Cardiac fibroblast (primary cell): ENCODE measurements at regions not wholly inside any gene's neighbourhood (a gene's known extent, or its start where the extent isn't known, plus 50 kb on each side); places are given as distances from the start of the nearest gene placed in this dataset.
"Not testable (repeated sequence)": the region's sequence is repeated elsewhere in the genome, so short reads cannot be mapped to it uniquely, and the experiment has no call there.

Experiments
- DNase-seq, 2 donors: peaks; one replicate each; pipeline versions ENCODE4 v3.0.0 to v3.0.0-alpha.2; 2010; ENCODE audit warnings: low read depth in 2 of 2
- H3K4me3 ChIP-seq, 2 donors: replicated peaks in 1 of 2; 1 replicate in 1 of 2; 2 replicates in 1 of 2; pipeline ENCODE4 v1.5.1; 2011; ENCODE audit warnings: low read depth in 2 of 2, low read length in 2 of 2, mild to moderate bottlenecking in 2 of 2, moderate library complexity in 1 of 2
- TF ChIP-seq, protein P1 (sequence below): IDR thresholded peaks from one replicate; pipeline ENCODE4 v1.5.1; 2011; ENCODE audit warnings: low read depth, mild to moderate bottlenecking, low read length, inconsistent platforms

DNA sequence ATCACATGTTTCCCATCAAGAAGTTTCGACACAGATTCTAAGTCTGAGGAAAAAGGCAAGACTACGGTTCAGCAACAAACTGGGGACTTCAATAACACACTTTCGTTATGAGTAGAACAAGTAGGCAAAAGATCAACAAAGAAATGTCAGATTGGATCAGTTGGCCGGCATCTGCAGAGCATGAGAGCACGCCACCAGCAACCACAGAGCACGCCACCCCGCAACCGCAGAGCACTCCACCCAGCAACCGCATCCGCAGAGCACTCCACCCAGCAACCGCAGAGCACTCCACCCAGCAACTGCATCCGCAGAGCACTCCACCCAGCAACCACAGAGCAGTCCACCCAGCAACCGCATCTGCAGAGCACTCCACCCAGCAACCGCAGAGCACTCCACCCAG is 89.7 kb upstream of the FAM20C start:
- TF ChIP-seq, protein P1, sequence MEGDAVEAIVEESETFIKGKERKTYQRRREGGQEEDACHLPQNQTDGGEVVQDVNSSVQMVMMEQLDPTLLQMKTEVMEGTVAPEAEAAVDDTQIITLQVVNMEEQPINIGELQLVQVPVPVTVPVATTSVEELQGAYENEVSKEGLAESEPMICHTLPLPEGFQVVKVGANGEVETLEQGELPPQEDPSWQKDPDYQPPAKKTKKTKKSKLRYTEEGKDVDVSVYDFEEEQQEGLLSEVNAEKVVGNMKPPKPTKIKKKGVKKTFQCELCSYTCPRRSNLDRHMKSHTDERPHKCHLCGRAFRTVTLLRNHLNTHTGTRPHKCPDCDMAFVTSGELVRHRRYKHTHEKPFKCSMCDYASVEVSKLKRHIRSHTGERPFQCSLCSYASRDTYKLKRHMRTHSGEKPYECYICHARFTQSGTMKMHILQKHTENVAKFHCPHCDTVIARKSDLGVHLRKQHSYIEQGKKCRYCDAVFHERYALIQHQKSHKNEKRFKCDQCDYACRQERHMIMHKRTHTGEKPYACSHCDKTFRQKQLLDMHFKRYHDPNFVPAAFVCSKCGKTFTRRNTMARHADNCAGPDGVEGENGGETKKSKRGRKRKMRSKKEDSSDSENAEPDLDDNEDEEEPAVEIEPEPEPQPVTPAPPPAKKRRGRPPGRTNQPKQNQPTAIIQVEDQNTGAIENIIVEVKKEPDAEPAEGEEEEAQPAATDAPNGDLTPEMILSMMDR, result no peak
- H3K4me3 ChIP-seq, result no peak overlapping the region
- no peak for DNase-seq

GRCh38 chr7:103981-104380 is 88.4 kb upstream of the FAM20C start:
- not testable (repeated sequence) for DNase-seq, H3K4me3 ChIP-seq

DNA sequence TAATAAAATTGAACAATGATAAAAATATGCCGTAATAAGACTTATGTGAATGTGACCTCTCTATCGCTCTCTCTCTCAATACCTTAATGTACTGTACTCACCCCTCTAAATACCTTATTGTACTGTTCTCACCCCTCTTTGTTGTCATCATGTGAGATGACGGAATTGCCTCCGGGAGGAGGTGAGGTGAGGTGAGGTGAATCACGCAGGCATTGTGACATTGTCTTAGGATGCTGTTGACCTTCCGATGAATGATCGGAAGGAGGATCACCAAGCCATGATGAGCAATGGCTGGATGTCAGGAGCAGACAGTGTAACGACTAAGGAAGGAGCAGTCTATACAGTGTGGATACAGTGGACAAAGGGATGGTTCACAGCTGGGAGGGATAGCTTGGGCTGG is 87.4 kb upstream of the FAM20C start:
- no peak overlapping the region for H3K4me3 ChIP-seq
- TF ChIP-seq, protein P1, result no peak

GRCh38 chr7:106356-106755 is 86.0 kb upstream of the FAM20C start:
- TF ChIP-seq, protein P1, result no peak
- DNase-seq, result no peak
- no peak overlapping the region for H3K4me3 ChIP-seq

More for the DNA sequence above, 87.4 kb upstream of the FAM20C start:
- DNase-seq, result no peak

GRCh38 chr7:107233-107632 is 85.1 kb upstream of the FAM20C start:
- TF ChIP-seq, protein P1, result no peak
- H3K4me3 ChIP-seq, result no peak overlapping the region
- DNase-seq, result no peak

- DNase-seq, result no peak
- TF ChIP-seq, protein P1, result no peak
- no peak overlapping the region for H3K4me3 ChIP-seq
Observed at GRCh38 chr7:107907-108306, 84.5 kb upstream of the FAM20C start.

DNA sequence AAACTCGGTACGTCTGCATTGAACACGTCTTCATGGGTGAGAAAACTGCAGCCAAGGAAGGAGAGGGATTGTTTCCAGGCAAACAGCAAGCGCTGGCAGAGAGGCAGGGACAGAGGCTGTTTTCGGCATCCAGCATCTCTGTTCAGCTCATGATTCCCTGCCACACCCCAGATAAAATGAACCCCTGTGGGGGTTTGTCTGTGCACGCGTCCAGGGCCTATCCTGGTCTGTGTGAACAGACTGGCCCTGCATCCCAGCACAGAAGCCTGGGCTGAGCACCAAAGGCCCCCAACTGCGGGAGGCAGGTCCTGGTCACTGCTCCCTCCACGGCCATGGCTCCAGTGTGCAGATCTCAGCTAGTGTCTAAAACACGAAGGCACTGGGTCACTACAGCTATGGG is 83.3 kb upstream of the FAM20C start:
- no peak for DNase-seq
- TF ChIP-seq, protein P1, result no peak
- H3K4me3 ChIP-seq, result no peak overlapping the region
